ENCODE measurements at regions not wholly inside any gene's neighbourhood (a gene's known extent, or its start where the extent isn't known, plus 50 kb on each side); places are given as distances from the start of the nearest gene placed in this dataset.

- DNase-seq (ENCODE audit: low read depth) = no peak
- H3K36me3 ChIP-seq (ENCODE audit: control insufficient read depth, insufficient read depth, low read length) = peaks cover 1% of the 10 kb centered on the region; the same call in 1 of the 2 replicates
- TF ChIP-seq CTCF (IDR thresholded peaks at IDR 0.05; ENCODE audit: insufficient read depth, low read depth, low read length) = no peak
- no peak overlapping the region for H3K4me3 ChIP-seq (ENCODE audit: low read depth, low read length)
- POLR2A ChIA-PET = interaction anchor here (0.6 kb wide), 2 partner anchors 11 to 164 kb away, joined by 4 to 5 read pairs; no protein-coding TSS in a partner anchor
- H3K27me3 ChIP-seq (ENCODE audit: control insufficient read depth, insufficient read depth, low read length) = no peaks in the 10 kb centered on the region
- CTCF ChIA-PET = interaction anchor here (2.2 kb wide), 1 partner anchor 10 kb away, joined by 11 read pairs; no protein-coding TSS in a partner anchor
Observed at GRCh38 chr13:31956980-31957644, 74.5 kb upstream of the FRY start.

DNA sequence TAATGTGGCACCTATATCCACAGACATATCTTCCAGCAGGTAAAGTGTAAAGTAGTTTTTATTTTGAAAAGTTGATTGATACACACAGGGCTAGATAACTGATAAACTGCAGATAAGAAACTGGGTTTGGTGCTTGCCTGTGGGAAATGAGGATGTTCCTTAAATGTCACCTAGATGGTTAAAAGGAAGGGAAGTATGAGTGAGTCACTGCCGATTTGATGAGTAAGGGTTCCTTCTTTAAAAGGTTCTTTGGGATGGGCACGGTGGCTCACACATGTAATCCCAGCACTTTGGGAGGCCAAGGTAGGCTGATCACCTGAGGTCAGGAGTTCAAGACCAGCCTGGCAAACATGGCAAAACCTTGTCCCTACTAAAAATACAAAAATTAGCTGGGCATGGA, 73.8 kb upstream of the FRY start:
- Histone ChIP-seq H3K36me3 (ENCODE audit: control insufficient read depth, insufficient read depth, low read length) (peaks cover 1% of the 10 kb centered on the region; the same call in 1 of the 2 replicates), H3K27me3 (ENCODE audit: control insufficient read depth, insufficient read depth, low read length) (no peaks in the 10 kb centered on the region), H3K4me3 (ENCODE audit: low read depth, low read length) (no peak overlapping the region)
- POLR2A ChIA-PET = no interaction called here
- CTCF ChIA-PET = interaction anchor here (1.8 kb wide), 1 partner anchor 15 kb away, joined by 5 read pairs; no protein-coding TSS in a partner anchor
- DNase-seq (ENCODE audit: low read depth) = no peak
- no peak for TF ChIP-seq CTCF (IDR thresholded peaks at IDR 0.05; ENCODE audit: insufficient read depth, low read depth, low read length)

GRCh38 chr13:31962731-31963370, 68.7 kb upstream of the FRY start:
- CTCF ChIA-PET = interaction anchor here (0.8 to 1.6 kb wide), 4 partner anchors 10 to 53 kb away, joined by 3 to 4 read pairs (median 4); no protein-coding TSS in a partner anchor
- H3K4me3 ChIP-seq (ENCODE audit: low read depth, low read length) = no peak overlapping the region
- no peaks in the 10 kb centered on the region for H3K27me3 ChIP-seq (ENCODE audit: control insufficient read depth, insufficient read depth, low read length)
- POLR2A ChIA-PET = interaction anchor here (0.6 kb wide), 1 partner anchor 12 kb away, joined by 8 read pairs; no protein-coding TSS in a partner anchor
- no peak for TF ChIP-seq CTCF (IDR thresholded peaks at IDR 0.05; ENCODE audit: insufficient read depth, low read depth, low read length)
- no peak for DNase-seq (ENCODE audit: low read depth)
- no peaks in the 10 kb centered on the region for H3K36me3 ChIP-seq (ENCODE audit: control insufficient read depth, insufficient read depth, low read length)

DNA sequence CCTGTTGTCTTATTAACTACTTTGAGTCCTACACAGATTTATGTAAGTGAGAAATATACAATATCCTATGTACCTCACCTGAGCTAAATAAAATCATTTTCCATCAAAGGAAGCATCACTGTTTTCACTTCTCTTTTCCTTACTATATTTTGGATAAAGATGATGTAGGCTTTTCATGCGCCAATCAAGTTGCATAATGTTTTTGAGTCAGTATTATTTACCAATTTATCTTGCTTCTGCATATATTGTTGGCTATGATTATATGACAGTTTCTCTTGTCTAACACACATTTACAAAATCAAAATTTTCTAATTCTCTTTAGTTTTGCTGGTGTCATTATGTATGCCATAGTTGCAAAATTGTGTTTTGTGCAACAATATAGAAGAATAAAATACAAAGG, 67.9 kb upstream of the FRY start:
- no peak for TF ChIP-seq CTCF (IDR thresholded peaks at IDR 0.05; ENCODE audit: insufficient read depth, low read depth, low read length)
- CTCF ChIA-PET = no interaction called here

GRCh38 chr13:31964168-31964567, 67.4 kb upstream of the FRY start:
- no peak overlapping the region for H3K4me3 ChIP-seq (ENCODE audit: low read depth, low read length)
- TF ChIP-seq CTCF (IDR thresholded peaks at IDR 0.05; ENCODE audit: insufficient read depth, low read depth, low read length) = no peak
- no peaks in the 10 kb centered on the region for H3K36me3 ChIP-seq (ENCODE audit: control insufficient read depth, insufficient read depth, low read length)
- POLR2A ChIA-PET = no interaction called here
- CTCF ChIA-PET = no interaction called here
- no peak for DNase-seq (ENCODE audit: low read depth)
- no peaks in the 10 kb centered on the region for H3K27me3 ChIP-seq (ENCODE audit: control insufficient read depth, insufficient read depth, low read length)

More for the DNA sequence above, 67.9 kb upstream of the FRY start:
- no peak for DNase-seq (ENCODE audit: low read depth)
- Histone ChIP-seq H3K4me3 (ENCODE audit: low read depth, low read length) (no peak overlapping the region), H3K27me3 (ENCODE audit: control insufficient read depth, insufficient read depth, low read length) (no peaks in the 10 kb centered on the region), H3K36me3 (ENCODE audit: control insufficient read depth, insufficient read depth, low read length) (no peaks in the 10 kb centered on the region)
- POLR2A ChIA-PET = no interaction called here

Measured in BJ (cell line).